ENCODE measurements at regions not wholly inside any gene's neighbourhood (a gene's known extent, or its start where the extent isn't known, plus 50 kb on each side); places are given as distances from the start of the nearest gene placed in this dataset.
"Not testable (repeated sequence)": the region's sequence is repeated elsewhere in the genome, so short reads cannot be mapped to it uniquely, and the experiment has no call there.

DNA sequence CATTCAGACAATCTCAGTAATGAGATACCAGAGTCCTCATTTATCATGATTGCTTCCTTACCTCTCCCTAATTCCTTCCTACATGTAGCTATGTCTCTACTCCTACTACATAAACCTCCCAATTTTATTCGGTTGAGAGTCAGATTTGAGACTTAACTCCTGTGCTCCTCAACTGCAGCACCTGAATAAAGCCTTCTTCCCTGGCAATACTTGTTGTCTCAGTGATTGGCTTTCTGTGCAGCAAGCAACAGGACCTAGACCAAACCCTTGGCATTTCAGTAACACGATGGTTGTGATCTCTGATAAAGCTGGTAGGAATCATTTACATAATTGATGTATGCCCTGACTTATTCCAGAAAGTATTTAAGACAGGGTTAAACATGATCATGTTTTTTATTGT is 106.7 kb upstream of the NANOGP8 start:
- DNase-seq (ENCODE audit: low spot score in 2 of 2), result no peak
- TF ChIP-seq POLR2A (IDR thresholded peaks at IDR 0.05), result no peak
- TF ChIP-seq, protein P1, sequence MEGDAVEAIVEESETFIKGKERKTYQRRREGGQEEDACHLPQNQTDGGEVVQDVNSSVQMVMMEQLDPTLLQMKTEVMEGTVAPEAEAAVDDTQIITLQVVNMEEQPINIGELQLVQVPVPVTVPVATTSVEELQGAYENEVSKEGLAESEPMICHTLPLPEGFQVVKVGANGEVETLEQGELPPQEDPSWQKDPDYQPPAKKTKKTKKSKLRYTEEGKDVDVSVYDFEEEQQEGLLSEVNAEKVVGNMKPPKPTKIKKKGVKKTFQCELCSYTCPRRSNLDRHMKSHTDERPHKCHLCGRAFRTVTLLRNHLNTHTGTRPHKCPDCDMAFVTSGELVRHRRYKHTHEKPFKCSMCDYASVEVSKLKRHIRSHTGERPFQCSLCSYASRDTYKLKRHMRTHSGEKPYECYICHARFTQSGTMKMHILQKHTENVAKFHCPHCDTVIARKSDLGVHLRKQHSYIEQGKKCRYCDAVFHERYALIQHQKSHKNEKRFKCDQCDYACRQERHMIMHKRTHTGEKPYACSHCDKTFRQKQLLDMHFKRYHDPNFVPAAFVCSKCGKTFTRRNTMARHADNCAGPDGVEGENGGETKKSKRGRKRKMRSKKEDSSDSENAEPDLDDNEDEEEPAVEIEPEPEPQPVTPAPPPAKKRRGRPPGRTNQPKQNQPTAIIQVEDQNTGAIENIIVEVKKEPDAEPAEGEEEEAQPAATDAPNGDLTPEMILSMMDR (IDR thresholded peaks at IDR 0.05), result no peak
- H3K4me3 ChIP-seq (ENCODE audit: low read depth, poor library complexity, severe bottlenecking), result no peak overlapping the region
- WGBS, 2 donors, result 93 to 96% methylated on average over 2 of the region's 2 CpGs
- intact Hi-C loops (cut with DNase I; ENCODE audit: low total_unique reads), result no loop called here

DNA sequence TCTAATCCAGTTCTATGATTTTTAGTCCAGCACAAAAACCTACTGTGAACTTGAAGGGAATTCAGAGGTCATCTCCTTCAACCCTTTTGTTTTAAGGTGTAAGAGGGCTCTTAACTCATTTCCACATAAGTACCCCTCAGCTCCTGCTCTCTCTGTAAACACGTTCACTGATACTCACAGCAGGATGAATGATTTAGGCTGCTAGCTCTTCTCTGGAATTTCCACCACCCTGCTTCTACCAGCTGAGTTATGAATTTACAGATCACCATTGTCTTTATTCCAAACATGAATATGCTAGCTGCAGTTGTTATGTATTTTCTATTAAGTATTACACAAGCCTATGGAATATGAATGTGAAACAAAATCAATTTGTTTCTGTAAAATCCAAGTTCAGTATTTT is 101.3 kb upstream of the NANOGP8 start:
- 82 to 87% methylated on average over 1 of the region's 1 CpG for WGBS, 2 donors
- TF ChIP-seq, protein P1 (IDR thresholded peaks at IDR 0.05), result no peak
- TF ChIP-seq POLR2A (IDR thresholded peaks at IDR 0.05), result no peak
- intact Hi-C loops (cut with DNase I; ENCODE audit: low total_unique reads), result no loop called here
- no peak overlapping the region for H3K4me3 ChIP-seq (ENCODE audit: low read depth, poor library complexity, severe bottlenecking)
- DNase-seq (ENCODE audit: low spot score in 2 of 2), result no peak

DNA sequence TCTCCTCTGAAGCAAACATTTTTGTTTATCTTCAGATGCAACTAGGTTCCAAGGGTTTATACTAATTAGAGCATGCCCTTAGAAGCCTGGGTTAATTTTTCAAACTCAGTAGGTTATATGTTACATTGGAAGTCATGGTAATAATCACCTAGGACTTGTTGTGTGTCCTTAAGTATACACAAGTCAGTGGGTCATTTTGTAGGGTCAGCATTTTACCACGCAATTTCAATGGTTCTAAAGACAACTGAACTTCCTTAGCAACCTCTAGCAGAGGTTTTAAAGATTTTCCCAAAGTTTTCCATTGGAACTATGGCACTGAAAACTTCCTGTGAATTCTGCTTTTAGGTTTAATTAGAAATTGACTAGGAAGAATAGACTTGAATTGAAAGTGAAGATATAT is 99.6 kb upstream of the NANOGP8 start:
- WGBS, 2 donors, result 73 to 90% methylated on average over 1 of the region's 1 CpG
- intact Hi-C loops (cut with DNase I; ENCODE audit: low total_unique reads), result no loop called here
- H3K4me3 ChIP-seq (ENCODE audit: low read depth, poor library complexity, severe bottlenecking), result no peak overlapping the region
- no peak for DNase-seq (ENCODE audit: low spot score in 2 of 2)
- TF ChIP-seq POLR2A (IDR thresholded peaks at IDR 0.05), result no peak
- TF ChIP-seq, protein P1 (IDR thresholded peaks at IDR 0.05), result no peak

DNA sequence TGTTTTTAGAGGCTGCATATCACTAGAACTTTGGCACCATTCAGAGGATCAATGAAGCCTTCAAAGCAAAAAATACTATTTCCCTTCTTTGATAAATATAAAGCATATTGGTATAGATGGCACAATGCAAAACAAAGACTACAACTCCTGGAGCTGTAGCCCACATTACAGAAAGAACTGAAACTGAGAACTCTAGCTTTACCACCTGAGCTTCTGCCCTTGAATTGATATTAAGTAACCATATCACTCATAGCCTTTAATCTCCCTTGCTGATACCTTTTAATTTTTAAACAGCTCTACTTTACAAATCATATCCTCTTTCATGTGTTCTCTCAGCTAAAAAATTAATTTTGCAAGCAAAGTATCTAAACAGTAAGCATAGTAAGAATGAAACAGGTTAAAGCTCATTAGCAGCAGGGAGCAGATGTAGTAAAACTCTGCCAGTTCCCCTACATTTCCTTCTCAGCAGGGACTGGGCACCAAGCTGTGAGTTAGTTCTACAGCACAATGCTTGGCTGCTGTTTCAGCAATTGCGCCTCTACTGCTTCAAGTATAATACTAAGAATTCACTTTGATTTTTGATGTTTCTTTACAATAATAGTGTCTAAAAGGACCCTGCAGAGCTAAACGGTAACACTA is 97.9 kb upstream of the NANOGP8 start:
- intact Hi-C loops (cut with DNase I; ENCODE audit: low total_unique reads), result no loop called here
- TF ChIP-seq POLR2A (IDR thresholded peaks at IDR 0.05), result no peak
- TF ChIP-seq, protein P1 (IDR thresholded peaks at IDR 0.05), result no peak
- 45 to 51% methylated on average over 2 of the region's 2 CpGs for WGBS, 2 donors
- H3K4me3 ChIP-seq (ENCODE audit: low read depth, poor library complexity, severe bottlenecking), result no peak overlapping the region
- DNase-seq (ENCODE audit: low spot score in 2 of 2), result no peak

DNA sequence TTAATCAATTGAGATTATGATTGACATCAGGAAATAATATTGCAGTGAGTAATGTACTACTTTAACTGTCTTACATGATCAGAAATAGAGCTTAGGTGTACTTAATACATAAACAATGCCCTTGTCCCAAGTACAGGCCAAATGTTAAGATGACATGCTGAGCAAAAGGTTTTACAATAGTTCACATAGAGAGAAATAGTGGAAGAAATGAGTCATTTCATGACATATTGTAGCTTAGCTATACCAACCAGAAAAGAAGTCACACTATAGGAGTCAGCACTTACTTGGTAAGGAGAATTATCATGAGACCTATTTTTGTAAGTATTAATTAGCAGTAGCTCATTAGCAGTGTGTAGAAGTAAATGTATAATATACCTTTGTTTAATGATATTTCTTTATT is 96.4 kb upstream of the NANOGP8 start:
- H3K4me3 ChIP-seq (ENCODE audit: low read depth, poor library complexity, severe bottlenecking), result no peak overlapping the region
- TF ChIP-seq, protein P1 (IDR thresholded peaks at IDR 0.05), result no peak
- no peak for TF ChIP-seq POLR2A (IDR thresholded peaks at IDR 0.05)
- intact Hi-C loops (cut with DNase I; ENCODE audit: low total_unique reads), result no loop called here
- DNase-seq (ENCODE audit: low spot score in 2 of 2), result no peak

DNA sequence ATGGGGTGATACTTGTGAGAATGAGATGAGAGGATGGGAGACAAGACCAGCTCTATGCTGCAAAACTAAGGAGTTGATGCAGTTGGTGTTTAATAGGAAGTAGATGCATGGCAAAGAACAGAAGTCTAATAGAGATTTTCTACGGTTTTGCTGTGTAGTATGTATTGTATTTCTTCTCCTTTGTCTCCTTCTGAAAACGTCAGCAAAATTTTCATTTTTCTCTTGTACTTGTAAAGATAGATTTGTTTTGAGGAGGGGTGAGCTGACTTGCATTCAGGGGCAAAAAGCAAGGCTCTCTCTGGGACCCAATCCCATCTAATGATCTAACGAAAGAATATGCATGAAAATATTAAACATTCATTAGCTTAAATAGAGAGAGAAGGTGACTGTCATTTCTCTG is 94.6 kb upstream of the NANOGP8 start:
- DNase-seq (ENCODE audit: low spot score in 2 of 2), result no peak
- TF ChIP-seq POLR2A (IDR thresholded peaks at IDR 0.05), result no peak
- TF ChIP-seq, protein P1 (IDR thresholded peaks at IDR 0.05), result no peak
- 89 to 95% methylated on average over 3 of the region's 3 CpGs for WGBS, 2 donors
- intact Hi-C loops (cut with DNase I; ENCODE audit: low total_unique reads), result no loop called here
- no peak overlapping the region for H3K4me3 ChIP-seq (ENCODE audit: low read depth, poor library complexity, severe bottlenecking)

DNA sequence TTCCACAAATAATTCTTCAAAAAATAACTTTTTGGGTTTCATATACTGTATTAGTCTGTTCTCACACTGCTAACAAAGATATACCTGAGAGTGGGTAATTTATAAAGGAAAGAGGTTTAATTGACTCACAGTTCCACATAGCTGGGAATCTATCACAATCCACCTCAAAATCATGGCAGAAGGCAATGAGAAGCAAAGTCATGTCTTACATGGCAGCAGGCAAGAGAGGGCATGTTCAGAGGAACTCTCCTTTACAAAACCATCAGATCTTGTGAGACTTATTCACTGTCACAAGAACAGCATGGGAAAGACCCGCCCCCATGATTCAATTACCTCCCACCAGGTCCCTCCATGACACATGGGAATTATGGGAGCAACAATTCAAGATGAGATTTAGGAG is 93.1 kb upstream of the NANOGP8 start:
- H3K4me3 ChIP-seq (ENCODE audit: low read depth, poor library complexity, severe bottlenecking); intact Hi-C loops (cut with DNase I; ENCODE audit: low total_unique reads); DNase-seq (ENCODE audit: low spot score in 2 of 2): not testable (repeated sequence)
- WGBS, 2 donors, result 68 to 86% methylated on average over 1 of the region's 1 CpG

Data from lower leg skin (tissue), 4 donors.